ENCODE measurements at regions not wholly inside any gene's neighbourhood (a gene's known extent, or its start where the extent isn't known, plus 50 kb on each side); places are given as distances from the start of the nearest gene placed in this dataset.
A peak's percentile ranks its signal among the peaks of the same experiment; 100 is the strongest.
"Not testable (repeated sequence)": the region's sequence is repeated elsewhere in the genome, so short reads cannot be mapped to it uniquely, and the experiment has no call there.

GRCh38 chr10:6978187-6978627 is 398.1 kb upstream of the PRKCQ start:
- no peak for DNase-seq

- DNase-seq, result no peak
These were observed 397.5 kb upstream of the PRKCQ start for GRCh38 chr10:6977398-6978186.

GRCh38 chr10:6973899-6974298 is 393.8 kb upstream of the PRKCQ start:
- peak in 1 of 2 donors; percentile 38 for DNase-seq

- DNase-seq, result no peak
These were observed 392.1 kb upstream of the PRKCQ start for GRCh38 chr10:6972226-6972625.

GRCh38 chr10:6969659-6970058 is 389.6 kb upstream of the PRKCQ start:
- no peak for DNase-seq

- DNase-seq, result no peak
These were observed 384.5 kb upstream of the PRKCQ start for GRCh38 chr10:6964543-6964942.

GRCh38 chr10:6962576-6962975 is 382.5 kb upstream of the PRKCQ start:
- no peak for DNase-seq

- DNase-seq, result no peak
These were observed 378.6 kb upstream of the PRKCQ start for GRCh38 chr10:6958711-6959110.

GRCh38 chr10:6958254-6958653 is 378.2 kb upstream of the PRKCQ start:
- peak in 1 of 2 donors; percentile 61 for DNase-seq

GRCh38 chr10:6957851-6958250 is 377.8 kb upstream of the PRKCQ start:
- no peak for DNase-seq

- no peak for DNase-seq
These were observed 376.5 kb upstream of the PRKCQ start for GRCh38 chr10:6956562-6956961.

GRCh38 chr10:6953271-6953801 is 373.3 kb upstream of the PRKCQ start:
- no peak for DNase-seq

- DNase-seq, result no peak
These were observed 371.7 kb upstream of the PRKCQ start for GRCh38 chr10:6951732-6952131.

GRCh38 chr10:6950133-6950532 is 370.1 kb upstream of the PRKCQ start:
- DNase-seq, result no peak

GRCh38 chr10:6944436-6944835 is 364.4 kb upstream of the PRKCQ start:
- no peak for DNase-seq

GRCh38 chr10:6938384-6938783 is 358.3 kb upstream of the PRKCQ start:
- no peak for DNase-seq

GRCh38 chr10:6936931-6937330 is 356.9 kb upstream of the PRKCQ start:
- DNase-seq, result no peak

GRCh38 chr10:6929148-6929830 is 349.2 kb upstream of the PRKCQ start:
- peak in 1 of 2 donors; percentile 18 for DNase-seq

GRCh38 chr10:6928586-6928985 is 348.5 kb upstream of the PRKCQ start:
- DNase-seq, result no peak

GRCh38 chr10:6926971-6927370 is 346.9 kb upstream of the PRKCQ start:
- peak in 1 of 2 donors; percentile 71 for DNase-seq

- DNase-seq, result no peak
These were observed 345.1 kb upstream of the PRKCQ start for GRCh38 chr10:6925146-6925545.

- no peak for DNase-seq
These were observed 344.1 kb upstream of the PRKCQ start for GRCh38 chr10:6924166-6924565.

- DNase-seq, result not testable (repeated sequence)
These were observed 340.9 kb upstream of the PRKCQ start for GRCh38 chr10:6921026-6921425.
